ENCODE measurements at regions not wholly inside any gene's neighbourhood (a gene's known extent, or its start where the extent isn't known, plus 50 kb on each side); places are given as distances from the start of the nearest gene placed in this dataset.

DNA sequence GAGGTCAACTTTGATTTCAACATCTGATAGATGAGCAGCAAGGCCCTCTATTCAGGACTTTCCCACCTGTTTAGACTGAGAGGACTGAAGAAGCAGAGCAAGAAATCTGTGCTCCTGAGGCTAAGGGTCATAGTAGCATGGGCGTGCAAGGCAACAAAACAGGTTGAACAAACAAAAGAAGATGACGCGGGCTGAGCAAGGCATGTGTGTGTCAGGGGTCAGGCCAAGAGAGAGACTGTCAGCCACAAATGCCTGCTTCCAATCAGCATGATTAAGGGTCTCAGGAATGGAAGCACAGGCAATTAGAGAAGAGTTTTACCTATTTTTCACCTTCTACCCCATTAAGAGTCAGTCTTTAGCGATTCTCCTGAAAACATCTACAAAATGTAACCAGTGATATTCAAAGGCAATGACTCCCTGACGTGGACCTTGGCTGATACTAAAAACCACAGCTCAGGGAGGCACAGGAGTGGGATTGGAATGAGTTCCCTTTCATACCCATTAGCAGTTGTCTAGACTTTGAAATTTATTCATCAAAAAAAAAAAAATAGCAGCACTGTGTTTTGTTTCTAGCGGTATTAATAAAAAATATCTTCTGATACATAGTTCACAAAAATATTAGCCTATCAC, 81.9 kb downstream of the DYNAP start:
- H3K4me2 ChIP-seq (ENCODE audit: low read depth, low read length, poor library complexity, severe bottlenecking), result no peak overlapping the region
- no peak overlapping the region for H3K4me3 ChIP-seq (ENCODE audit: low read length, poor library complexity, severe bottlenecking)
- no peak for TF ChIP-seq EZH2phosphoT487 (IDR thresholded peaks at IDR 0.05; ENCODE audit: borderline replicate concordance)
- TF ChIP-seq, protein P1, sequence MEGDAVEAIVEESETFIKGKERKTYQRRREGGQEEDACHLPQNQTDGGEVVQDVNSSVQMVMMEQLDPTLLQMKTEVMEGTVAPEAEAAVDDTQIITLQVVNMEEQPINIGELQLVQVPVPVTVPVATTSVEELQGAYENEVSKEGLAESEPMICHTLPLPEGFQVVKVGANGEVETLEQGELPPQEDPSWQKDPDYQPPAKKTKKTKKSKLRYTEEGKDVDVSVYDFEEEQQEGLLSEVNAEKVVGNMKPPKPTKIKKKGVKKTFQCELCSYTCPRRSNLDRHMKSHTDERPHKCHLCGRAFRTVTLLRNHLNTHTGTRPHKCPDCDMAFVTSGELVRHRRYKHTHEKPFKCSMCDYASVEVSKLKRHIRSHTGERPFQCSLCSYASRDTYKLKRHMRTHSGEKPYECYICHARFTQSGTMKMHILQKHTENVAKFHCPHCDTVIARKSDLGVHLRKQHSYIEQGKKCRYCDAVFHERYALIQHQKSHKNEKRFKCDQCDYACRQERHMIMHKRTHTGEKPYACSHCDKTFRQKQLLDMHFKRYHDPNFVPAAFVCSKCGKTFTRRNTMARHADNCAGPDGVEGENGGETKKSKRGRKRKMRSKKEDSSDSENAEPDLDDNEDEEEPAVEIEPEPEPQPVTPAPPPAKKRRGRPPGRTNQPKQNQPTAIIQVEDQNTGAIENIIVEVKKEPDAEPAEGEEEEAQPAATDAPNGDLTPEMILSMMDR (conservative IDR thresholded peaks at IDR 0.05; ENCODE audit: low read length), result no peak
- H3K9ac ChIP-seq (ENCODE audit: low read depth, low read length, poor library complexity, severe bottlenecking), result no peak overlapping the region
- no peaks in the 10 kb centered on the region for H3K4me1 ChIP-seq (ENCODE audit: insufficient read depth, low read length, poor library complexity, severe bottlenecking)
- no peaks in the 10 kb centered on the region for H3K79me2 ChIP-seq (ENCODE audit: insufficient read depth, low read length)
- H3K27me3 ChIP-seq (ENCODE audit: insufficient read depth, low read length, poor library complexity, severe bottlenecking), result no peaks in the 10 kb centered on the region
- H4K20me1 ChIP-seq (ENCODE audit: insufficient read depth, low read length, poor library complexity, severe bottlenecking), result no peaks in the 10 kb centered on the region
- H3K9me2 ChIP-seq (replicated peaks; ENCODE audit: low read depth, low read length), result no peaks in the 10 kb centered on the region
- H3K36me3 ChIP-seq (ENCODE audit: insufficient read depth, low read length), result no peaks in the 10 kb centered on the region
- no peak overlapping the region for H2AFZ ChIP-seq (ENCODE audit: low read length)
- H3K9me3 ChIP-seq (ENCODE audit: insufficient read depth, low read depth, low read length), result no peaks in the 10 kb centered on the region
- H3F3A ChIP-seq (ENCODE audit: low read depth), result no peaks in the 10 kb centered on the region

GRCh38 chr18:54673936-54674335, 82.9 kb downstream of the DYNAP start:
- H3K9ac ChIP-seq (ENCODE audit: low read depth, low read length, poor library complexity, severe bottlenecking), result no peak overlapping the region

GRCh38 chr18:54675076-54675475, 84.0 kb downstream of the DYNAP start:
- Histone ChIP-seq H3K4me1 (ENCODE audit: insufficient read depth, low read length, poor library complexity, severe bottlenecking) (peaks cover 4% of the 10 kb centered on the region), H2AFZ (ENCODE audit: low read length) (no peak overlapping the region), H3K4me2 (ENCODE audit: low read depth, low read length, poor library complexity, severe bottlenecking) (no peak overlapping the region), H3K9ac (ENCODE audit: low read depth, low read length, poor library complexity, severe bottlenecking) (no peak overlapping the region), H3K9me3 (ENCODE audit: insufficient read depth, low read depth, low read length) (no peaks in the 10 kb centered on the region), H3F3A (ENCODE audit: low read depth) (no peaks in the 10 kb centered on the region), H3K79me2 (ENCODE audit: insufficient read depth, low read length) (no peaks in the 10 kb centered on the region), H3K9me2 (replicated peaks; ENCODE audit: low read depth, low read length) (no peaks in the 10 kb centered on the region), H3K36me3 (ENCODE audit: insufficient read depth, low read length) (no peaks in the 10 kb centered on the region), H3K4me3 (ENCODE audit: low read length, poor library complexity, severe bottlenecking) (no peak overlapping the region), H4K20me1 (ENCODE audit: insufficient read depth, low read length, poor library complexity, severe bottlenecking) (no peaks in the 10 kb centered on the region), H3K27me3 (ENCODE audit: insufficient read depth, low read length, poor library complexity, severe bottlenecking) (no peaks in the 10 kb centered on the region)
- TF ChIP-seq EZH2phosphoT487 (IDR thresholded peaks at IDR 0.05; ENCODE audit: borderline replicate concordance), result no peak
- TF ChIP-seq, protein P1 (conservative IDR thresholded peaks at IDR 0.05; ENCODE audit: low read length), result no peak

More at GRCh38 chr18:54673936-54674335, 82.9 kb downstream of the DYNAP start:
- Histone ChIP-seq H3K4me3 (ENCODE audit: low read length, poor library complexity, severe bottlenecking) (no peak overlapping the region), H4K20me1 (ENCODE audit: insufficient read depth, low read length, poor library complexity, severe bottlenecking) (no peaks in the 10 kb centered on the region), H3K27me3 (ENCODE audit: insufficient read depth, low read length, poor library complexity, severe bottlenecking) (no peaks in the 10 kb centered on the region), H3K36me3 (ENCODE audit: insufficient read depth, low read length) (no peaks in the 10 kb centered on the region), H3F3A (ENCODE audit: low read depth) (no peaks in the 10 kb centered on the region), H2AFZ (ENCODE audit: low read length) (no peak overlapping the region), H3K79me2 (ENCODE audit: insufficient read depth, low read length) (no peaks in the 10 kb centered on the region), H3K9me3 (ENCODE audit: insufficient read depth, low read depth, low read length) (no peaks in the 10 kb centered on the region), H3K4me2 (ENCODE audit: low read depth, low read length, poor library complexity, severe bottlenecking) (no peak overlapping the region), H3K9me2 (replicated peaks; ENCODE audit: low read depth, low read length) (no peaks in the 10 kb centered on the region), H3K4me1 (ENCODE audit: insufficient read depth, low read length, poor library complexity, severe bottlenecking) (no peaks in the 10 kb centered on the region)
- TF ChIP-seq, protein P1 (conservative IDR thresholded peaks at IDR 0.05; ENCODE audit: low read length), result no peak
- no peak for TF ChIP-seq EZH2phosphoT487 (IDR thresholded peaks at IDR 0.05; ENCODE audit: borderline replicate concordance)
